ENCODE measurements at regions not wholly inside any gene's neighbourhood (a gene's known extent, or its start where the extent isn't known, plus 50 kb on each side); places are given as distances from the start of the nearest gene placed in this dataset.
A peak's percentile ranks its signal among the peaks of the same experiment; 100 is the strongest.
"Not testable (repeated sequence)": the region's sequence is repeated elsewhere in the genome, so short reads cannot be mapped to it uniquely, and the experiment has no call there.

DNA sequence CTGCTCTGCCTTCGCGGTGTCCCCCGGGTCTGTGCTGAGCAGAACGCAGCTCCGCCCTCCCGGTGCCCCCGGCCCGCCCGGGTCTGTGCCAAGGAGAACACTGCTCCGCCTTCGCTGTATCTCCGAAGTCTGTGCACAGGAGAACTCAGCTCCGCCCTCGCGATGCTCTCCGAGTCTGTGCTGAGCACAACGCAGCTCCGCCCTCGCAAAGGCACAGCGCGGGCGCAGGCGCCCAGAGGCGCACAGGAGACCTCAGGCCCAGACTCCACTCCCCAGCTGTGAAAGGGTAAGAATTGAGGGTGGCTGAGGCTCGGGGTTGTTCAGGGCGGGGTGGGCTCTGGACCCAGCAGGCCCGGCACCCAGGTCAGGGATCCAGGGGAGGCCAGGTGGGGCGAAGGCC, 123.2 kb downstream of the PPIAL4F start:
- H3K4me3 ChIP-seq; H3K27ac ChIP-seq; H3K27me3 ChIP-seq; H3K4me1 ChIP-seq; H3K9me3 ChIP-seq; DNase-seq; intact Hi-C loops (cut with DNase I); H3K36me3 ChIP-seq: not testable (repeated sequence)
- ATAC-seq, result peak in 2 of 4 donors; percentile 61 to 78
- WGBS, 4 donors, result no CpG with 5 or more reads among the region's 28 CpGs
